OCI-LY1 (cell line): ENCODE measurements at regions not wholly inside any gene's neighbourhood (a gene's known extent, or its start where the extent isn't known, plus 50 kb on each side); places are given as distances from the start of the nearest gene placed in this dataset.
"Not testable (repeated sequence)": the region's sequence is repeated elsewhere in the genome, so short reads cannot be mapped to it uniquely, and the experiment has no call there.

Experiments
- H2AFZ ChIP-seq: fragments of 200-600 bp; sonication (generic), shearing (Covaris generic); 2 replicates; pipeline ENCODE4 v1.6.0; 2014; ENCODE audit warnings: antibody characterized with exemption, mild to moderate bottlenecking, low read length
- H3F3A ChIP-seq: fragments of 200-600 bp; sonication (generic), shearing (Covaris generic); 2 replicates; pipeline ENCODE4 v1.6.0; 2014; ENCODE audit warnings: mild to moderate bottlenecking, antibody characterized with exemption, low read length, moderate library complexity; ENCODE audit not compliant: insufficient read depth
- H3K27ac ChIP-seq: fragments of 200-600 bp; sonication (generic); 2 replicates; pipeline ENCODE4 v1.5.1; 2014; ENCODE audit warnings: low read length, mixed run types, mild to moderate bottlenecking, low read depth; ENCODE audit not compliant: poor library complexity, severe bottlenecking
- H3K27me3 ChIP-seq: fragments of 200-600 bp; sonication (generic); 2 replicates; pipeline ENCODE4 v1.6.0; 2014; ENCODE audit warnings: antibody characterized with exemption, mild to moderate bottlenecking, low read length, moderate library complexity; ENCODE audit not compliant: insufficient read depth
- H3K36me3 ChIP-seq: fragments of 200-600 bp; sonication (generic); 2 replicates; pipeline ENCODE4 v1.6.1; 2014; ENCODE audit warnings: mild to moderate bottlenecking, antibody characterized with exemption, low read length, moderate library complexity, mixed read lengths; ENCODE audit not compliant: insufficient read depth
- H3K4me1 ChIP-seq: fragments of 200-600 bp; sonication (generic); 2 replicates; pipeline ENCODE4 v1.5.1; 2014; ENCODE audit warnings: mild to moderate bottlenecking, low read length, moderate library complexity; ENCODE audit not compliant: insufficient read depth, severe bottlenecking
- H3K4me2 ChIP-seq: fragments of 200-600 bp; sonication (generic), shearing (Covaris generic); 2 replicates; pipeline ENCODE4 v1.6.1; 2014; ENCODE audit warnings: low read length
- H3K4me3 ChIP-seq: fragments of 200-600 bp; sonication (generic); 2 replicates; pipeline ENCODE4 v1.5.1; 2014; ENCODE audit warnings: low read length, low read depth, mild to moderate bottlenecking, mixed read lengths; ENCODE audit not compliant: poor library complexity, severe bottlenecking
- H3K79me2 ChIP-seq: fragments of 200-600 bp; shearing (Covaris generic); 2 replicates; pipeline ENCODE4 v1.6.1; 2016; ENCODE audit warnings: mixed run types, low read length, mixed read lengths; ENCODE audit not compliant: insufficient read depth
- H3K9ac ChIP-seq: fragments of 200-600 bp; sonication (generic), shearing (Covaris generic); 2 replicates; pipeline ENCODE4 v1.6.1; 2014; ENCODE audit warnings: mild to moderate bottlenecking, low read length, mixed read lengths
- H3K9me2 ChIP-seq: fragments of 200-600 bp; sonication (generic), shearing (Covaris generic); 2 replicates; pipeline ENCODE4 v1.6.1; 2014; ENCODE audit warnings: low read depth, mild to moderate bottlenecking, low read length, mixed read lengths
- H3K9me3 ChIP-seq: fragments of 200-600 bp; shearing (Covaris generic); 2 replicates; pipeline ENCODE4 v1.6.1; 2014; ENCODE audit warnings: low read length, mixed read lengths
- H4K20me1 ChIP-seq: fragments of 200-600 bp; sonication (generic), shearing (Covaris generic); 2 replicates; pipeline ENCODE4 v1.6.0; 2016; ENCODE audit warnings: mild to moderate bottlenecking, low read length; ENCODE audit not compliant: insufficient read depth
- CTCF ChIP-seq: fragments of 200-600 bp; sonication (generic), shearing (Covaris generic); IDR thresholded peaks from 2 replicates; pipeline ENCODE4 v1.5.1; 2017; ENCODE audit warnings: mild to moderate bottlenecking, antibody characterized with exemption, low read length, moderate library complexity, mixed read lengths
- EZH2 ChIP-seq: fragments of 200-600 bp; sonication (generic), shearing (Covaris generic); IDR thresholded peaks from 2 replicates; pipeline ENCODE4 v1.8.0; 2017; ENCODE audit warnings: borderline replicate concordance, mixed run types, mild to moderate bottlenecking, antibody characterized with exemption, low read length, moderate library complexity, mixed read lengths

- Histone ChIP-seq H3K27ac (no peak overlapping the region), H3K4me1 (no peaks in the 10 kb centered on the region), H2AFZ (no peak overlapping the region), H3K79me2 (no peaks in the 10 kb centered on the region), H3K9me2 (no peaks in the 10 kb centered on the region), H3K36me3 (no peaks in the 10 kb centered on the region), H3K4me2 (no peak overlapping the region), H3K9ac (no peak overlapping the region), H3K4me3 (no peak overlapping the region), H3K27me3 (no peaks in the 10 kb centered on the region; the same call in 1 of the 2 replicates), H3F3A (no peaks in the 10 kb centered on the region), H4K20me1 (no peaks in the 10 kb centered on the region), H3K9me3 (no peaks in the 10 kb centered on the region)
- no peak for TF ChIP-seq CTCF
- no peak for TF ChIP-seq EZH2
Measured at GRCh38 chr7:45269192-45269591, 111.6 kb downstream of the RAMP3 start.

GRCh38 chr7:45278763-45279398 lies 121.3 kb downstream of the RAMP3 start:
- Histone ChIP-seq H3K9me2 (0 out of 2 replicates have a peak, but pooled peaks cover 2% of the 10 kb centered on the region), H3K4me3 (no peak overlapping the region), H3K27ac (no peak overlapping the region), H3F3A (no peaks in the 10 kb centered on the region), H3K4me2 (no peak overlapping the region), H3K36me3 (no peaks in the 10 kb centered on the region), H2AFZ (no peak overlapping the region), H3K27me3 (no peaks in the 10 kb centered on the region), H3K79me2 (no peaks in the 10 kb centered on the region), H4K20me1 (no peaks in the 10 kb centered on the region), H3K9me3 (no peaks in the 10 kb centered on the region), H3K4me1 (no peaks in the 10 kb centered on the region), H3K9ac (no peak overlapping the region)
- no peak for TF ChIP-seq EZH2
- no peak for TF ChIP-seq CTCF

GRCh38 chr7:45289611-45290010 lies 132.0 kb downstream of the RAMP3 start:
- H3K4me1 ChIP-seq, H3K9ac ChIP-seq, H3K27me3 ChIP-seq, H3K9me2 ChIP-seq, H4K20me1 ChIP-seq, H3K79me2 ChIP-seq, H3K4me2 ChIP-seq, H3F3A ChIP-seq, H2AFZ ChIP-seq, H3K4me3 ChIP-seq, H3K27ac ChIP-seq, H3K36me3 ChIP-seq: not testable (repeated sequence)
- H3K9me3 ChIP-seq: peaks cover 10% of the 10 kb centered on the region; the same call in 1 of the 2 replicates

- Histone ChIP-seq H3K4me2 (no peak overlapping the region), H3K36me3 (no peaks in the 10 kb centered on the region), H3K4me3 (no peak overlapping the region), H3K27ac (no peak overlapping the region), H3K27me3 (no peaks in the 10 kb centered on the region; the same call in 1 of the 2 replicates), H4K20me1 (no peaks in the 10 kb centered on the region), H2AFZ (no peak overlapping the region), H3K9me3 (peaks cover 10% of the 10 kb centered on the region; the same call in 1 of the 2 replicates), H3F3A (no peaks in the 10 kb centered on the region), H3K9ac (no peak overlapping the region), H3K4me1 (no peaks in the 10 kb centered on the region), H3K9me2 (no peaks in the 10 kb centered on the region), H3K79me2 (no peaks in the 10 kb centered on the region)
- TF ChIP-seq EZH2 (no peak), CTCF (no peak)
Measured at GRCh38 chr7:45290880-45291279, 133.3 kb downstream of the RAMP3 start.
